ENCODE measurements at regions not wholly inside any gene's neighbourhood (a gene's known extent, or its start where the extent isn't known, plus 50 kb on each side); places are given as distances from the start of the nearest gene placed in this dataset.
A peak's percentile ranks its signal among the peaks of the same experiment; 100 is the strongest.
"Not testable (repeated sequence)": the region's sequence is repeated elsewhere in the genome, so short reads cannot be mapped to it uniquely, and the experiment has no call there.

DNA sequence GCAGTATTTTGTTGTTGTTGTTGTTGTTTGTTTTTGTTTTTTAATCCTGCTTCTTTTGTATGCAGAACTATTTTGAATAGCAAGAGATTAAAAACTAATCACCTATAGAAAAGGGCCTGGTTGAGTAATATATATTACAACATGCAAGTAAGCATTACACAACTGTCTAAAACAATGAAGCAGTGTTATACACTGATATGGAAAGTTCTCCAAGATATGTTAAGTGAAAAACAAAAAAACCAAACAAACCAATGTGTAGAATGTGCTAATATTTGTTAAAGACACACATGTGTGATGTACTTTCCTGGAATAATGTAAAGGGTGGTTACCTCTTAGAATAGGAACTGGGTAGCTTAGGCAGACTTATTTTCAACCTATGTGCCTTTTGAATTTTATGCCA lies 117.4 kb downstream of the ZNF365 start:
- H3K27me3 ChIP-seq, result no peaks in the 10 kb centered on the region
- H3K27ac ChIP-seq, result no peak overlapping the region
- TF ChIP-seq POLR2A (IDR thresholded peaks at IDR 0.05), result no peak
- TF ChIP-seq, protein P1, sequence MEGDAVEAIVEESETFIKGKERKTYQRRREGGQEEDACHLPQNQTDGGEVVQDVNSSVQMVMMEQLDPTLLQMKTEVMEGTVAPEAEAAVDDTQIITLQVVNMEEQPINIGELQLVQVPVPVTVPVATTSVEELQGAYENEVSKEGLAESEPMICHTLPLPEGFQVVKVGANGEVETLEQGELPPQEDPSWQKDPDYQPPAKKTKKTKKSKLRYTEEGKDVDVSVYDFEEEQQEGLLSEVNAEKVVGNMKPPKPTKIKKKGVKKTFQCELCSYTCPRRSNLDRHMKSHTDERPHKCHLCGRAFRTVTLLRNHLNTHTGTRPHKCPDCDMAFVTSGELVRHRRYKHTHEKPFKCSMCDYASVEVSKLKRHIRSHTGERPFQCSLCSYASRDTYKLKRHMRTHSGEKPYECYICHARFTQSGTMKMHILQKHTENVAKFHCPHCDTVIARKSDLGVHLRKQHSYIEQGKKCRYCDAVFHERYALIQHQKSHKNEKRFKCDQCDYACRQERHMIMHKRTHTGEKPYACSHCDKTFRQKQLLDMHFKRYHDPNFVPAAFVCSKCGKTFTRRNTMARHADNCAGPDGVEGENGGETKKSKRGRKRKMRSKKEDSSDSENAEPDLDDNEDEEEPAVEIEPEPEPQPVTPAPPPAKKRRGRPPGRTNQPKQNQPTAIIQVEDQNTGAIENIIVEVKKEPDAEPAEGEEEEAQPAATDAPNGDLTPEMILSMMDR (IDR thresholded peaks at IDR 0.05), result no peak
- no peaks in the 10 kb centered on the region for H3K9me3 ChIP-seq
- intact Hi-C loops (cut with DNase I; ENCODE audit: low total_unique reads), result no loop called here
- no peaks in the 10 kb centered on the region for H3K4me1 ChIP-seq
- no peak for DNase-seq
- H3K36me3 ChIP-seq (ENCODE audit: low read depth, missing control alignments), result no peaks in the 10 kb centered on the region
- H3K4me3 ChIP-seq, result no peak overlapping the region

DNA sequence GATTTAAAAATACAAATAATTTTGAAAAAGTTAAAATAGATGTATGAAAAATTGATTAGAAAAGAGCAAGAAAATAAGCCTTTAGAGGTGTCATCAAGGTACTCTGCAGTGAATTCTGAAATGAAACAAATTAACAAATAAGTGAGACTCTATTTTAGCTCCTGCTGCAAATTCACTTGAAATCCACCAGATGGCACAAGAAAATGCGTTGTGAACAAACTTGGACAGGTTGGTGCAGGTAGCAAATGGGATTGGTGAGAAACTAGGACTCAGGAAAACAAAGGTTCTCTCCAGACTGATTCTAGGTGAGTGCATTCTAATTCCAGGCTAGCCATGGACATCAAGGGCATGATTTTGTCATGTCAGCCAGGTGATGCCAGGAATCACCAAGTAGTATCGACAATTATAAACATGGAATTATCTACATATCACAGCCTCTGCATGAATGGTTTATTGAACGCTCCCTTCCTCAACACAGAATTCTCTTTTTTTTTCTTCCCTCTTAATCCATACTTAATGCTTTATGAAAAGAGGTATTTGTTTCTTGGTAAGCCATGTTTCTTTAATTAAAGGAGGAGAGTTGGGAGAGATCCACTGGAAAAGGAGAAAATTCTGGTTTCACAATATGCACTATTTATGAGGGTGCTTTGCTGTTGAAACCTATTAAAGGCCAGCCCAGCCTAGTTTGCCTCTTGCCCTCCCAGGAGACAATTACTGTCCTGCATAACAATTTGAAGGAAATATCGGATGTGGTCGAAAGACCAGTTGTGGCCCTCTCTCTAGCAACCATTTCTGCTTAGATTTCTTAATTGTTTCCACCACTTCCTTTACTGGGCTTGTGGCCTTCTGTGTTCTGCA lies 118.1 kb downstream of the ZNF365 start:
- Histone ChIP-seq H3K36me3 (ENCODE audit: low read depth, missing control alignments) (no peaks in the 10 kb centered on the region), H3K27me3 (no peaks in the 10 kb centered on the region), H3K4me3 (no peak overlapping the region), H3K9me3 (no peaks in the 10 kb centered on the region), H3K4me1 (no peaks in the 10 kb centered on the region), H3K27ac (no peak overlapping the region)
- DNase-seq, result no peak
- TF ChIP-seq, protein P1 (IDR thresholded peaks at IDR 0.05), result peak in 2 of 3 experiments; percentile 39 to 49
- no peak for TF ChIP-seq POLR2A (IDR thresholded peaks at IDR 0.05)
- intact Hi-C loops (cut with DNase I; ENCODE audit: low total_unique reads), result no loop called here
- 67 to 71% methylated on average over 5 of the region's 5 CpGs for WGBS, 2 donors

DNA sequence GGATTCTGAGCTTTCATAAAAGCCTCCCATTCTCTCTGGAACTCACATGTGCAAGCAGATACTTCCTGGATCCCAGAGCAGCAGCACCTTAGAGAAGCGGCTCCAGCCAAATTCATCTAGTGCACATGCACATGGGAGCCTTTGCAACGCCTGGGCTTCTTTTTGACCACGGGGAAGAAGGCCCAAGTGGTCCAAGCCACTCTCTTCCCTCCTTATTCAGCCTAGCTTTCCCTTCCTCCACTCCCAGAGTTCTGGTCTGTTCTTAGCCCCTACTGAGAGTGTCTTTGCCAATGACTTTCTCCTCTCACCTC lies 118.7 kb downstream of the ZNF365 start:
- intact Hi-C loops (cut with DNase I; ENCODE audit: low total_unique reads), result no loop called here

DNA sequence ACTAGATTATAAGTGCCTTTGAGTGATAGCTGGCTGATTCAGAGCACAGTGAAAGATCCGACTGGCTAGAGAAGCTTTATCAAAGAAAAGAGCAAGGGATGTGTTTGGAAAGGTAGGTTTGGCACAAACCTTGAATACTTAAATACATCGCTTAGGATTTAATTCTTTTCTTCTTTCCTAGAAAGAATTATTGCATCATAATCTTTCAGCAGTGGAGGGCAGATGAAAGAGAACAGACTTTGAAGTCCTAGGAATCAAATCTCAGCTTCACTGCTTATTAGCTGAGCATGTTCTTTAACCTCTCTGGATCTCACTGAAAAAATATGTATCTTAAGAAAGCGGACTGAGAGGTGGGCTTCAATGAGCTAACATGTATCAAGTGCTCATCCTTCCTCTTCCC lies 122.8 kb downstream of the ZNF365 start:
- DNase-seq, result no peak
- H3K27ac ChIP-seq, result no peak overlapping the region
- no peaks in the 10 kb centered on the region for H3K9me3 ChIP-seq
- H3K36me3 ChIP-seq (ENCODE audit: low read depth, missing control alignments), result no peaks in the 10 kb centered on the region
- H3K4me3 ChIP-seq, result no peak overlapping the region
- intact Hi-C loops (cut with DNase I; ENCODE audit: low total_unique reads), result no loop called here
- TF ChIP-seq, protein P1 (IDR thresholded peaks at IDR 0.05), result no peak
- TF ChIP-seq POLR2A (IDR thresholded peaks at IDR 0.05), result no peak
- WGBS, 2 donors, result 83 to 86% methylated on average over 3 of the region's 3 CpGs
- H3K4me1 ChIP-seq, result no peaks in the 10 kb centered on the region
- H3K27me3 ChIP-seq, result no peaks in the 10 kb centered on the region

More for the DNA sequence above, 118.7 kb downstream of the ZNF365 start:
- Histone ChIP-seq H3K9me3 (no peaks in the 10 kb centered on the region), H3K4me3 (no peak overlapping the region), H3K27ac (no peak overlapping the region), H3K36me3 (ENCODE audit: low read depth, missing control alignments) (no peaks in the 10 kb centered on the region), H3K4me1 (no peaks in the 10 kb centered on the region), H3K27me3 (no peaks in the 10 kb centered on the region)
- 80 to 87% methylated on average over 3 of the region's 3 CpGs for WGBS, 2 donors
- DNase-seq, result no peak
- TF ChIP-seq, protein P1 (IDR thresholded peaks at IDR 0.05), result no peak
- TF ChIP-seq POLR2A (IDR thresholded peaks at IDR 0.05), result no peak

GRCh38 chr10:62498271-62498670 lies 124.1 kb downstream of the ZNF365 start:
- no peak overlapping the region for H3K4me3 ChIP-seq
- no peaks in the 10 kb centered on the region for H3K27me3 ChIP-seq
- no peak for TF ChIP-seq POLR2A (IDR thresholded peaks at IDR 0.05)
- TF ChIP-seq, protein P1 (IDR thresholded peaks at IDR 0.05), result no peak
- H3K27ac ChIP-seq, result no peak overlapping the region
- intact Hi-C loops (cut with DNase I; ENCODE audit: low total_unique reads), result no loop called here
- no peaks in the 10 kb centered on the region for H3K4me1 ChIP-seq
- DNase-seq, result no peak
- no peaks in the 10 kb centered on the region for H3K9me3 ChIP-seq
- no peaks in the 10 kb centered on the region for H3K36me3 ChIP-seq (ENCODE audit: low read depth, missing control alignments)
- WGBS, 2 donors, result 74 to 82% methylated on average over 3 of the region's 3 CpGs

DNA sequence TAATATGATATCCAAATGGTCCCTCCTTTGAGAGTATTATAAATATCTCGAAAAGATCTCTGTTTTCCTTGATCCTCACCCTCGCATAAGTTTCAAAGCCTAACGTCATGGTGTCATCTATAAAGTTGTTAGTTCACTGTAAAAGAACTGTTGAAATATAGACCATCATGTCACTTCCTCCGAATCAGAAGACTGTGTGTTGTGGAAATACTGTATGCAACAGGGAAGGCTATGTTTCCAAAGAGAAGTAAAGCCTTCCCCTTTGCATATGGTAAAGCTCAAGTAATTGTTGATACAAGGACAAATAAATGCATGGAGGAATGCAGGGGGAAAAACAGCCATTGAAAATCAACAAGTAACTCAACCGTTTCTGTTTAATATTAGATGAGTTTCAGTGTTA lies 125.9 kb downstream of the ZNF365 start:
- intact Hi-C loops (cut with DNase I; ENCODE audit: low total_unique reads), result not testable (repeated sequence)
- WGBS, 2 donors, result 84 to 89% methylated on average over 4 to 5 of the region's 5 CpGs

More for the DNA sequence above, 125.9 kb downstream of the ZNF365 start:
- H3K36me3 ChIP-seq (ENCODE audit: low read depth, missing control alignments); H3K27me3 ChIP-seq; DNase-seq; H3K4me1 ChIP-seq; H3K27ac ChIP-seq; H3K4me3 ChIP-seq; H3K9me3 ChIP-seq: not testable (repeated sequence)

All from testis (tissue), 2 donors.